Mesothelial cell of epicardium (in vitro differentiated cells): ENCODE measurements at regions not wholly inside any gene's neighbourhood (a gene's known extent, or its start where the extent isn't known, plus 50 kb on each side); places are given as distances from the start of the nearest gene placed in this dataset.

Experiments
- DNase-seq, 2 experiments: peaks; one replicate each; pipeline ENCODE4 v3.0.0; 2021; ENCODE audit warnings: low spot score in 2 of 2; ENCODE audit not compliant: unreplicated experiment in 2 of 2
- H3K27ac Mint-ChIP-seq: 2 replicates; pipeline ENCODE4 v1.8.0; 2021; ENCODE audit warnings: mixed read lengths
- H3K27me3 Mint-ChIP-seq: 2 replicates; pipeline ENCODE4 v1.8.0; 2021; ENCODE audit warnings: low read depth, mixed read lengths
- H3K36me3 Mint-ChIP-seq: 2 replicates; pipeline ENCODE4 v1.8.0; 2021; ENCODE audit warnings: mixed read lengths
- H3K4me1 Mint-ChIP-seq: 2 replicates; pipeline ENCODE4 v1.8.0; 2021; ENCODE audit warnings: mixed read lengths
- H3K4me3 Mint-ChIP-seq: 2 replicates; pipeline ENCODE4 v1.8.0; 2021; ENCODE audit warnings: mild to moderate bottlenecking, moderate library complexity, mixed read lengths
- H3K9me3 Mint-ChIP-seq: 2 replicates; pipeline ENCODE4 v1.8.0; 2021; ENCODE audit warnings: mixed read lengths
- CTCF ChIP-seq: fragments of 200-600 bp; sonication (generic); IDR thresholded peaks from one replicate; pipeline ENCODE4 v1.5.0; 2021; ENCODE audit warnings: antibody characterized with exemption; ENCODE audit not compliant: unreplicated experiment

- peaks cover 2% of the 10 kb centered on the region for H3K36me3 Mint-ChIP-seq
- no peak for DNase-seq
- H3K27ac Mint-ChIP-seq, result no peak overlapping the region
- no peaks in the 10 kb centered on the region for H3K4me1 Mint-ChIP-seq
- no peak for TF ChIP-seq CTCF
- H3K4me3 Mint-ChIP-seq, result no peak overlapping the region
- no peaks in the 10 kb centered on the region for H3K27me3 Mint-ChIP-seq
- peaks cover 8% of the 10 kb centered on the region for H3K9me3 Mint-ChIP-seq
These were observed 697.0 kb upstream of the ID2 start for GRCh38 chr2:7984693-7985353.

GRCh38 chr2:7986431-7986830 lies 695.4 kb upstream of the ID2 start:
- peaks cover 2% of the 10 kb centered on the region for H3K36me3 Mint-ChIP-seq

GRCh38 chr2:7987992-7988391 lies 693.9 kb upstream of the ID2 start:
- no peaks in the 10 kb centered on the region for H3K36me3 Mint-ChIP-seq
- DNase-seq, result no peak
- H3K4me3 Mint-ChIP-seq, result no peak overlapping the region
- no peak overlapping the region for H3K27ac Mint-ChIP-seq
- H3K9me3 Mint-ChIP-seq, result no peaks in the 10 kb centered on the region
- TF ChIP-seq CTCF, result no peak
- no peaks in the 10 kb centered on the region for H3K27me3 Mint-ChIP-seq
- H3K4me1 Mint-ChIP-seq, result peaks cover 2% of the 10 kb centered on the region

More at GRCh38 chr2:7986431-7986830, 695.4 kb upstream of the ID2 start:
- no peak for DNase-seq
- no peak for TF ChIP-seq CTCF
- H3K4me3 Mint-ChIP-seq, result no peak overlapping the region
- H3K27me3 Mint-ChIP-seq, result no peaks in the 10 kb centered on the region
- H3K9me3 Mint-ChIP-seq, result peaks cover 8% of the 10 kb centered on the region
- no peak overlapping the region for H3K27ac Mint-ChIP-seq
- H3K4me1 Mint-ChIP-seq, result peaks cover 2% of the 10 kb centered on the region

- peaks cover 2% of the 10 kb centered on the region for H3K4me1 Mint-ChIP-seq
- no peak for DNase-seq
- H3K9me3 Mint-ChIP-seq, result no peaks in the 10 kb centered on the region
- H3K27ac Mint-ChIP-seq, result no peak overlapping the region
- no peak for TF ChIP-seq CTCF
- H3K27me3 Mint-ChIP-seq, result no peaks in the 10 kb centered on the region
- H3K4me3 Mint-ChIP-seq, result no peak overlapping the region
- no peaks in the 10 kb centered on the region for H3K36me3 Mint-ChIP-seq
These were observed 693.4 kb upstream of the ID2 start for GRCh38 chr2:7988440-7988839.

- no peak overlapping the region for H3K27ac Mint-ChIP-seq
- peaks cover 6% of the 10 kb centered on the region for H3K4me1 Mint-ChIP-seq
These were observed 692.0 kb upstream of the ID2 start for GRCh38 chr2:7989823-7990222.

More at GRCh38 chr2:7989823-7990222, 692.0 kb upstream of the ID2 start:
- no peak for TF ChIP-seq CTCF
- Mint-ChIP-seq H3K4me3 (no peak overlapping the region), H3K9me3 (no peaks in the 10 kb centered on the region), H3K36me3 (no peaks in the 10 kb centered on the region), H3K27me3 (no peaks in the 10 kb centered on the region)
- DNase-seq, result no peak
